GM13977 (cell line): ENCODE measurements at regions not wholly inside any gene's neighbourhood (a gene's known extent, or its start where the extent isn't known, plus 50 kb on each side); places are given as distances from the start of the nearest gene placed in this dataset.

ENCODE experiments used
- DNase-seq: peaks from one replicate; pipeline ENCODE4 v3.0.0; 2012; ENCODE audit warnings: low spot score
- CTCF ChIP-seq: IDR thresholded peaks from 2 replicates; pipeline ENCODE4 v1.5.1; 2012; ENCODE audit warnings: mild to moderate bottlenecking, control low read depth; ENCODE audit not compliant: insufficient read depth; ENCODE audit errors: extremely low read depth, missing control alignments
- in situ Hi-C: fragments of 300-500 bp; cut with MboI; formaldehyde crosslinking; loops from one replicate; pipeline ENCODE4 v1.12.0; 2022; ENCODE audit warnings: low sequenced_read_pairs, low pct_unique_long_range_greater_than_20kb, mixed read lengths, inconsistent platforms; ENCODE audit not compliant: unreplicated experiment

GRCh38 chr12:102596031-102596430, 115.7 kb upstream of the IGF1 start:
- in situ Hi-C loops = no loop called here
- no peak for TF ChIP-seq CTCF
- no peak for DNase-seq

DNA sequence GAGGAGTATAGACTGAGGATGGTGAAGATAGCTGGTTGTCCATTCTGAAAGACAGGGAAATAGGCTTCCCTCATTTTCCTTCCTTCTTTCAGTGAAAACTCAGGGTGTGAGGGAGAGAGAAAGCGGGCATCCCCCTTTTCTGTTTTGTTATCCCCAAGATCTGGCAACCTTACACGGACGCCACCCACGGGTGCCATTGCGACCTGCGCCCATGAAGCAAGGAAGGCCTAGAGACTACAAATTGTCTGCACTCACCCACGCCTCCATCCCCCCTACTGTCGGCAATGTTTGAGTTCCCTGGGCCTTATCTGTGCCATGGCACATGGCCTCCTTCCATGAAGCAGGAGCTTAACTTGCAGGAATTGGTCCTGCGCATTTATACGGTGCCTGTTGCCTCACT, 115.0 kb upstream of the IGF1 start:
- TF ChIP-seq CTCF = no peak
- in situ Hi-C loops = no loop called here
- no peak for DNase-seq

GRCh38 chr12:102593134-102593533, 112.8 kb upstream of the IGF1 start:
- TF ChIP-seq CTCF = no peak
- in situ Hi-C loops = no loop called here
- DNase-seq = no peak

DNA sequence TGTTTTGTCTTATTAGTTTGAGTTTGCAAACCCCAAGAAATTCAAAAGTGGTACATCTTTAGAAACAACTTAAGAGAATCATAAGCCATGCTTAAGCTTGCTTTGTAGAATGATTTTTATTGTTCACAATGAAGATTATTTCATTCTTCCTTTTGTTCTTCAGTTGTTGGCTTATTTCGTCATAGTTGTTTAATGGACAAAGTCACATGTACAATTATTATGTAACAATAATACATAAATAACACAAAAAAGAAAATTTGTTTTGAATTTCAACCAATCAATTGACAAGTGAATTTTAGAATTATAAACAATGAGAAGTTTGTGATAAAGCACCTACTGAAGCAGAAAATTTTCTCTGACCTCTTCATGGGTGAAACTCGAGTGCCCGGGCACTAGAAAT, 111.8 kb upstream of the IGF1 start:
- no peak for TF ChIP-seq CTCF
- no peak for DNase-seq
- in situ Hi-C loops = no loop called here

GRCh38 chr12:102573237-102573636, 92.9 kb upstream of the IGF1 start:
- TF ChIP-seq CTCF = no peak
- in situ Hi-C loops = no loop called here
- no peak for DNase-seq

- TF ChIP-seq CTCF = no peak
- in situ Hi-C loops = no loop called here
- no peak for DNase-seq
Measured at GRCh38 chr12:102571889-102572288, 91.5 kb upstream of the IGF1 start.

DNA sequence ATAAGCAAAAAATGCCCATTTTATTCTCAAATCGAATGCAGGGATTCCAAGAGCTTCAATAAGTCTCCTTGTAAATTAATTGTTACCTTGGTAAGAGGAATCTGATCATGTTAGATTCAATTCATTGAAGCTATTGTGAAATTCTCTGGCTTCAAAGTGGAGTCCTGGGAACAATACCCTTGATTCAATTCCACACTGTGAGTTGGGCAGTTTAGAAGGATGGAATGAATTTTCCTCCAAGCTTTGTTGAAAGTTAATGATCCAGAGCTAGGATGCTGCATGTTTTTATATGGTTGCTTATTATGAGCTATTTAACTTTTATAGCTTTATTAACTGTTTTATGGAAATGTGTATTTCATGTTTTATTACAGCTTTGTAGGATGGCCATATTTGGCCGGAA, 89.9 kb upstream of the IGF1 start:
- TF ChIP-seq CTCF = no peak
- in situ Hi-C loops = no loop called here
- no peak for DNase-seq
